HG03342 (cell line): ENCODE measurements at regions not wholly inside any gene's neighbourhood (a gene's known extent, or its start where the extent isn't known, plus 50 kb on each side); places are given as distances from the start of the nearest gene placed in this dataset.
"Not testable (repeated sequence)": the region's sequence is repeated elsewhere in the genome, so short reads cannot be mapped to it uniquely, and the experiment has no call there.

Experiments used
- ATAC-seq: cut with Tn5 transposase; IDR thresholded peaks from one replicate; pipeline ENCODE4 v1.9.1; 2021; ENCODE audit warnings: mild to moderate bottlenecking, moderate library complexity; ENCODE audit not compliant: unreplicated experiment

- no peak for ATAC-seq
Observed at GRCh38 chr2:107737756-107738155, 88.9 kb upstream of the RGPD4 start.

GRCh38 chr2:107738266-107738665 lies 88.4 kb upstream of the RGPD4 start:
- no peak for ATAC-seq

- no peak for ATAC-seq
Observed at GRCh38 chr2:107740300-107740699, 86.4 kb upstream of the RGPD4 start.

GRCh38 chr2:107742460-107743027 lies 84.1 kb upstream of the RGPD4 start:
- no peak for ATAC-seq

GRCh38 chr2:107743274-107743673 lies 83.4 kb upstream of the RGPD4 start:
- no peak for ATAC-seq

- ATAC-seq, result no peak
Observed at GRCh38 chr2:107745100-107745499, 81.6 kb upstream of the RGPD4 start.

- ATAC-seq, result not testable (repeated sequence)
Observed at GRCh38 chr2:107746552-107747198, 80.0 kb upstream of the RGPD4 start.

GRCh38 chr2:107747199-107747963 lies 79.3 kb upstream of the RGPD4 start:
- ATAC-seq, result not testable (repeated sequence)

GRCh38 chr2:107747964-107748583 lies 78.6 kb upstream of the RGPD4 start:
- ATAC-seq, result no peak

- ATAC-seq, result no peak
Observed at GRCh38 chr2:107751936-107752335, 74.8 kb upstream of the RGPD4 start.

- ATAC-seq, result not testable (repeated sequence)
Observed at GRCh38 chr2:107753806-107754205, 72.9 kb upstream of the RGPD4 start.

GRCh38 chr2:107757223-107757622 lies 69.5 kb upstream of the RGPD4 start:
- no peak for ATAC-seq

- no peak for ATAC-seq
Observed at GRCh38 chr2:107760620-107761364, 65.9 kb upstream of the RGPD4 start.

GRCh38 chr2:107772353-107772752 lies 54.3 kb upstream of the RGPD4 start:
- no peak for ATAC-seq

- no peak for ATAC-seq
Observed at GRCh38 chr2:107775211-107775610, 51.5 kb upstream of the RGPD4 start.

GRCh38 chr2:107775791-107776190 lies 50.9 kb upstream of the RGPD4 start:
- ATAC-seq, result no peak

GRCh38 chr2:107776362-107776761 lies 50.3 kb upstream of the RGPD4 start:
- ATAC-seq, result no peak
